ENCODE measurements at regions not wholly inside any gene's neighbourhood (a gene's known extent, or its start where the extent isn't known, plus 50 kb on each side); places are given as distances from the start of the nearest gene placed in this dataset.
"Not testable (repeated sequence)": the region's sequence is repeated elsewhere in the genome, so short reads cannot be mapped to it uniquely, and the experiment has no call there.

GRCh38 chr1:228611707-228612106, 123.6 kb upstream of the RHOU start:
- not testable (repeated sequence) for H3K4me1 ChIP-seq (ENCODE audit: control insufficient read depth, insufficient read depth, low read length, poor library complexity, severe bottlenecking); H3K27ac ChIP-seq (ENCODE audit: low read depth, low read length, severe bottlenecking); H3K36me3 ChIP-seq (ENCODE audit: control insufficient read depth, insufficient read depth, low read length); H3K4me3 ChIP-seq (ENCODE audit: extremely low read depth, insufficient read depth, low read length, poor library complexity, severe bottlenecking); H3K9me3 ChIP-seq (ENCODE audit: control insufficient read depth, low read length)
- WGBS, 2 experiments (ENCODE audit: insufficient coverage in 2 of 2), result no CpG with 5 or more reads among the region's 41 CpGs

- H3K4me3 ChIP-seq (ENCODE audit: extremely low read depth, insufficient read depth, low read length, poor library complexity, severe bottlenecking); H3K27ac ChIP-seq (ENCODE audit: low read depth, low read length, severe bottlenecking); H3K4me1 ChIP-seq (ENCODE audit: control insufficient read depth, insufficient read depth, low read length, poor library complexity, severe bottlenecking); H3K9me3 ChIP-seq (ENCODE audit: control insufficient read depth, low read length); H3K36me3 ChIP-seq (ENCODE audit: control insufficient read depth, insufficient read depth, low read length): not testable (repeated sequence)
- WGBS, 2 experiments (ENCODE audit: insufficient coverage in 2 of 2), result no CpG with 5 or more reads among the region's 52 CpGs
These were observed 113.1 kb upstream of the RHOU start for GRCh38 chr1:228622002-228622716.

- H3K27ac ChIP-seq (ENCODE audit: low read depth, low read length, severe bottlenecking); H3K9me3 ChIP-seq (ENCODE audit: control insufficient read depth, low read length); H3K4me1 ChIP-seq (ENCODE audit: control insufficient read depth, insufficient read depth, low read length, poor library complexity, severe bottlenecking); H3K36me3 ChIP-seq (ENCODE audit: control insufficient read depth, insufficient read depth, low read length); H3K4me3 ChIP-seq (ENCODE audit: extremely low read depth, insufficient read depth, low read length, poor library complexity, severe bottlenecking): not testable (repeated sequence)
- WGBS, 2 experiments (ENCODE audit: insufficient coverage in 2 of 2), result no CpG with 5 or more reads among the region's 30 CpGs
These were observed 108.8 kb upstream of the RHOU start for GRCh38 chr1:228626481-228626880.

GRCh38 chr1:228632858-228633257, 102.4 kb upstream of the RHOU start:
- not testable (repeated sequence) for H3K4me3 ChIP-seq (ENCODE audit: extremely low read depth, insufficient read depth, low read length, poor library complexity, severe bottlenecking); H3K4me1 ChIP-seq (ENCODE audit: control insufficient read depth, insufficient read depth, low read length, poor library complexity, severe bottlenecking); H3K9me3 ChIP-seq (ENCODE audit: control insufficient read depth, low read length); H3K27ac ChIP-seq (ENCODE audit: low read depth, low read length, severe bottlenecking); H3K36me3 ChIP-seq (ENCODE audit: control insufficient read depth, insufficient read depth, low read length)
- WGBS, 2 experiments (ENCODE audit: insufficient coverage in 2 of 2), result no CpG with 5 or more reads among the region's 42 CpGs

- H3K36me3 ChIP-seq (ENCODE audit: control insufficient read depth, insufficient read depth, low read length); H3K27ac ChIP-seq (ENCODE audit: low read depth, low read length, severe bottlenecking); H3K4me1 ChIP-seq (ENCODE audit: control insufficient read depth, insufficient read depth, low read length, poor library complexity, severe bottlenecking); H3K9me3 ChIP-seq (ENCODE audit: control insufficient read depth, low read length): not testable (repeated sequence)
- H3K4me3 ChIP-seq (ENCODE audit: extremely low read depth, insufficient read depth, low read length, poor library complexity, severe bottlenecking), result peak overlapping the region; percentile 33
- WGBS, 2 experiments (ENCODE audit: insufficient coverage in 2 of 2), result no CpG with 5 or more reads among the region's 40 CpGs
These were observed 100.0 kb upstream of the RHOU start for GRCh38 chr1:228635304-228635703.

- not testable (repeated sequence) for H3K36me3 ChIP-seq (ENCODE audit: control insufficient read depth, insufficient read depth, low read length); H3K4me1 ChIP-seq (ENCODE audit: control insufficient read depth, insufficient read depth, low read length, poor library complexity, severe bottlenecking); H3K27ac ChIP-seq (ENCODE audit: low read depth, low read length, severe bottlenecking); H3K9me3 ChIP-seq (ENCODE audit: control insufficient read depth, low read length); H3K4me3 ChIP-seq (ENCODE audit: extremely low read depth, insufficient read depth, low read length, poor library complexity, severe bottlenecking)
- WGBS, 2 experiments (ENCODE audit: insufficient coverage in 2 of 2), result no CpG with 5 or more reads among the region's 39 CpGs
These were observed 97.8 kb upstream of the RHOU start for GRCh38 chr1:228637529-228637928.

- peaks cover 3% of the 10 kb centered on the region for H3K4me1 ChIP-seq (ENCODE audit: control insufficient read depth, insufficient read depth, low read length, poor library complexity, severe bottlenecking)
- no peaks in the 10 kb centered on the region for H3K36me3 ChIP-seq (ENCODE audit: control insufficient read depth, insufficient read depth, low read length)
- no peak overlapping the region for H3K27ac ChIP-seq (ENCODE audit: low read depth, low read length, severe bottlenecking)
- no peaks in the 10 kb centered on the region for H3K9me3 ChIP-seq (ENCODE audit: control insufficient read depth, low read length)
- peak overlapping the region; percentile 53 for H3K4me3 ChIP-seq (ENCODE audit: extremely low read depth, insufficient read depth, low read length, poor library complexity, severe bottlenecking)
- 0 to 1% methylated on average over 37 to 38 of the region's 49 CpGs for WGBS, 2 experiments (ENCODE audit: insufficient coverage in 2 of 2)
These were observed 88.4 kb upstream of the RHOU start for GRCh38 chr1:228646717-228647522.

GRCh38 chr1:228647523-228648444, 87.5 kb upstream of the RHOU start:
- no peak overlapping the region for H3K27ac ChIP-seq (ENCODE audit: low read depth, low read length, severe bottlenecking)
- peak overlapping the region; percentile 53 for H3K4me3 ChIP-seq (ENCODE audit: extremely low read depth, insufficient read depth, low read length, poor library complexity, severe bottlenecking)
- peaks cover 3% of the 10 kb centered on the region for H3K4me1 ChIP-seq (ENCODE audit: control insufficient read depth, insufficient read depth, low read length, poor library complexity, severe bottlenecking)
- no peaks in the 10 kb centered on the region for H3K36me3 ChIP-seq (ENCODE audit: control insufficient read depth, insufficient read depth, low read length)
- 1% methylated on average over 64 to 66 of the region's 67 CpGs for WGBS, 2 experiments (ENCODE audit: insufficient coverage in 2 of 2)
- H3K9me3 ChIP-seq (ENCODE audit: control insufficient read depth, low read length), result no peaks in the 10 kb centered on the region

GRCh38 chr1:228648647-228649383, 86.5 kb upstream of the RHOU start:
- H3K4me1 ChIP-seq (ENCODE audit: control insufficient read depth, insufficient read depth, low read length, poor library complexity, severe bottlenecking), result peaks cover 3% of the 10 kb centered on the region
- no peak overlapping the region for H3K27ac ChIP-seq (ENCODE audit: low read depth, low read length, severe bottlenecking)
- H3K9me3 ChIP-seq (ENCODE audit: control insufficient read depth, low read length), result no peaks in the 10 kb centered on the region
- 78 to 85% methylated on average over 11 to 13 of the region's 16 CpGs for WGBS, 2 experiments (ENCODE audit: insufficient coverage in 2 of 2)
- peak overlapping the region; percentile 53 for H3K4me3 ChIP-seq (ENCODE audit: extremely low read depth, insufficient read depth, low read length, poor library complexity, severe bottlenecking)
- no peaks in the 10 kb centered on the region for H3K36me3 ChIP-seq (ENCODE audit: control insufficient read depth, insufficient read depth, low read length)

GRCh38 chr1:228650141-228650540, 85.1 kb upstream of the RHOU start:
- Histone ChIP-seq H3K36me3 (ENCODE audit: control insufficient read depth, insufficient read depth, low read length) (no peaks in the 10 kb centered on the region), H3K9me3 (ENCODE audit: control insufficient read depth, low read length) (no peaks in the 10 kb centered on the region), H3K4me3 (ENCODE audit: extremely low read depth, insufficient read depth, low read length, poor library complexity, severe bottlenecking) (no peak overlapping the region), H3K27ac (ENCODE audit: low read depth, low read length, severe bottlenecking) (no peak overlapping the region), H3K4me1 (ENCODE audit: control insufficient read depth, insufficient read depth, low read length, poor library complexity, severe bottlenecking) (peaks cover 3% of the 10 kb centered on the region)
- WGBS, 2 experiments (ENCODE audit: insufficient coverage in 2 of 2), result 88 to 91% methylated on average over 23 of the region's 23 CpGs

Measured in mesodermal cell (in vitro differentiated cells).